ENCODE measurements at regions not wholly inside any gene's neighbourhood (a gene's known extent, or its start where the extent isn't known, plus 50 kb on each side); places are given as distances from the start of the nearest gene placed in this dataset.
"Not testable (repeated sequence)": the region's sequence is repeated elsewhere in the genome, so short reads cannot be mapped to it uniquely, and the experiment has no call there.

DNA sequence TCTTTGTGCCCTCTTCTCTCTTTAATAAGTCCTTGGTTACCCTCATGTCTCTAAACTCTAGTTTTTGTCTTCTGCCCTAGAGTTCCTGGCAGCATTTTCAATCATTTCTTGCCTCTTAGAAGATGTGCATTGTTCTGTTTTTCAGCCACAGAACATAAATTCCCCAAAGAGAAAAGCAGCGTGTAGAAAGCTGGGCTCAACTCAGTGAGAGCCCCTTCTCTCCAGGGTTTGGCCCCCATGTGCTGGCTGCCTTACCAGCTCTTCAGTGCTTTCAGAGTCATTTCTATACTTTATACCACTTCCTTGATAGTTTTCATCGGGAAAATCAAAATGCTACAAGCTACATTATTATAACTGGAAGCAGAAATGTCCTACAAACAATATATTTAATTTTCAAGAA lies 369.1 kb upstream of the GRM7 start:
- TF ChIP-seq, protein P1, sequence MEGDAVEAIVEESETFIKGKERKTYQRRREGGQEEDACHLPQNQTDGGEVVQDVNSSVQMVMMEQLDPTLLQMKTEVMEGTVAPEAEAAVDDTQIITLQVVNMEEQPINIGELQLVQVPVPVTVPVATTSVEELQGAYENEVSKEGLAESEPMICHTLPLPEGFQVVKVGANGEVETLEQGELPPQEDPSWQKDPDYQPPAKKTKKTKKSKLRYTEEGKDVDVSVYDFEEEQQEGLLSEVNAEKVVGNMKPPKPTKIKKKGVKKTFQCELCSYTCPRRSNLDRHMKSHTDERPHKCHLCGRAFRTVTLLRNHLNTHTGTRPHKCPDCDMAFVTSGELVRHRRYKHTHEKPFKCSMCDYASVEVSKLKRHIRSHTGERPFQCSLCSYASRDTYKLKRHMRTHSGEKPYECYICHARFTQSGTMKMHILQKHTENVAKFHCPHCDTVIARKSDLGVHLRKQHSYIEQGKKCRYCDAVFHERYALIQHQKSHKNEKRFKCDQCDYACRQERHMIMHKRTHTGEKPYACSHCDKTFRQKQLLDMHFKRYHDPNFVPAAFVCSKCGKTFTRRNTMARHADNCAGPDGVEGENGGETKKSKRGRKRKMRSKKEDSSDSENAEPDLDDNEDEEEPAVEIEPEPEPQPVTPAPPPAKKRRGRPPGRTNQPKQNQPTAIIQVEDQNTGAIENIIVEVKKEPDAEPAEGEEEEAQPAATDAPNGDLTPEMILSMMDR (IDR thresholded peaks at IDR 0.05; ENCODE audit: control extremely low read depth, extremely low read depth, low read depth, missing control alignments): no peak
- ChIA-PET CTCF (interaction anchor here (1.0 kb wide), 1 partner anchor 13 kb away, joined by 4 read pairs; no protein-coding TSS in a partner anchor), POLR2A (no interaction called here)
- no peak for DNase-seq (ENCODE audit: extremely low spot score)

DNA sequence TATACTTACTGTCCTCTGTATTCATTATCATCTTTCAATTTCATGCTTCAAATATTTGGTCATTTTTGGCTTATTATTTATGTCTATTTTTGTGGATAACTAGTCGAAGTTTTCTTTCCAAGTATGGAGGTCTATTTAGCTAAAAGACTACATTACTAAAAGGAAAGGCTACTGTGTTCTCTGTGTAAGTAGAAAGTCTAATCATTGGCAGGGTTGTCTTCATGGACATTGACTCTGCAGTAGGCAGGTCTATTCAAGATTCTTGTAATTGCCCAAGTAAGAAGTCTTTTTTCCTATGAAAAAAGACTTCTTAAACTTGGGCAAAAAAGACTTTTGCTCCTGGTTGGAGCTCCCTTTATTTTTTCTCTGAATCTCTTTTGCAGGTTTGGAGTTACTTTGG lies 368.6 kb upstream of the GRM7 start:
- no peak for DNase-seq (ENCODE audit: extremely low spot score)
- ChIA-PET POLR2A (no interaction called here), CTCF (interaction anchor here (1.0 kb wide), 1 partner anchor 13 kb away, joined by 4 read pairs; no protein-coding TSS in a partner anchor)

DNA sequence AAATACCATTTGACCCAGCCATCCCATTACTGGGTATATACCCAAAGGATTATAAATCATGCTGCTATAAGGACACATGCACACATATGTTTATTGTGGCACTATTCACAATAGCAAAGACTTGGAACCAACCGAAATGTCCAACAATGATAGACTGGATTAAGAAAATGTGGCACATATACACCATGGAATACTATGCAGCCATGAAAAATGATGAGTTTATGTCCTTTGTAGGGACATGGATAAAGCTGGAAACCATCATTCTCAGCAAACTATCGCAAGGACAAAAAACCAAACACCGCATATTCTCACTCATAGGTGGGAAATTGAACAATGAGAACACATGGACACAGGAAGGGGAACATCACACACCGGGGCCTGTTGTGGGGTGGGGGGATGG lies 362.0 kb upstream of the GRM7 start:
- CTCF ChIA-PET; DNase-seq (ENCODE audit: extremely low spot score); POLR2A ChIA-PET: not testable (repeated sequence)

More for the DNA sequence above, 368.6 kb upstream of the GRM7 start:
- TF ChIP-seq, protein P1 (IDR thresholded peaks at IDR 0.05; ENCODE audit: control extremely low read depth, extremely low read depth, low read depth, missing control alignments): no peak

- TF ChIP-seq, protein P1 (IDR thresholded peaks at IDR 0.05; ENCODE audit: control extremely low read depth, extremely low read depth, low read depth, missing control alignments): no peak
- POLR2A ChIA-PET: no interaction called here
- CTCF ChIA-PET: interaction anchor here (0.9 to 1.4 kb wide), 3 partner anchors 10 to 18 kb away, joined by 3 to 4 read pairs (median 3); no protein-coding TSS in a partner anchor
- no peak for DNase-seq (ENCODE audit: extremely low spot score)
These were observed 356.6 kb upstream of the GRM7 start for GRCh38 chr3:6504347-6504746.

GRCh38 chr3:6504834-6505233 lies 356.1 kb upstream of the GRM7 start:
- CTCF ChIA-PET: interaction anchor here (0.9 to 1.4 kb wide), 2 partner anchors 13 to 18 kb away, joined by 3 to 4 read pairs; no protein-coding TSS in a partner anchor
- no peak for DNase-seq (ENCODE audit: extremely low spot score)
- POLR2A ChIA-PET: no interaction called here
- TF ChIP-seq, protein P1 (IDR thresholded peaks at IDR 0.05; ENCODE audit: control extremely low read depth, extremely low read depth, low read depth, missing control alignments): no peak

GRCh38 chr3:6508410-6508759 lies 352.5 kb upstream of the GRM7 start:
- CTCF ChIA-PET: interaction anchor here (1.0 kb wide), 1 partner anchor 8 kb away, joined by 3 read pairs; no protein-coding TSS in a partner anchor
- POLR2A ChIA-PET: no interaction called here
- DNase-seq (ENCODE audit: extremely low spot score): no peak
- TF ChIP-seq, protein P1 (IDR thresholded peaks at IDR 0.05; ENCODE audit: control extremely low read depth, extremely low read depth, low read depth, missing control alignments): no peak

DNA sequence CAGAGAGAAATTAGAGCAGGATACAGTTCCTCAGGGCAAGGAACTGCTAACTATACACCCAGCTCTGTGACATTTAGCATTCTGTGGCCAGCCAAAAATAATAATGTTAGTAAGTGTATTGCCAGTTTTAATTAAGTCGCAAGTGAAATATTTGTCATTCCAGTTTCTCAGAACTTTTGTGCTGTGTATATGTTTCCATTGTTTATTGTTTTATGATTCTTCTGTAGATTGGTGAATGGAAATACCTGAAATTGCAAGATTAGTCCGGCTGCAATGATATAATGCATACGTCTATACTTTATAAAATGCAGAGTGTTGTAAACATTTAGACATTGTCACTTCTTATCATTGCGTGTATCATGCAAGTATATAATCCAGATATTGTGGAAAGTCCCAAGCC lies 351.3 kb upstream of the GRM7 start:
- DNase-seq (ENCODE audit: extremely low spot score): no peak
- POLR2A ChIA-PET: no interaction called here
- CTCF ChIA-PET: interaction anchor here (1.7 kb wide), 1 partner anchor 15 kb away, joined by 5 read pairs; no protein-coding TSS in a partner anchor
- TF ChIP-seq, protein P1 (IDR thresholded peaks at IDR 0.05; ENCODE audit: control extremely low read depth, extremely low read depth, low read depth, missing control alignments): no peak
